ENCODE measurements at regions not wholly inside any gene's neighbourhood (a gene's known extent, or its start where the extent isn't known, plus 50 kb on each side); places are given as distances from the start of the nearest gene placed in this dataset.

- ChIA-PET POLR2A (ENCODE audit: unreplicated experiment) (no interaction called here), CTCF (no interaction called here)
- H3K27ac ChIP-seq (ENCODE audit: low read length) = no peak overlapping the region
- no peaks in the 10 kb centered on the region for H3K9me2 ChIP-seq (replicated peaks; ENCODE audit: low read length)
- H3K27me3 ChIP-seq (ENCODE audit: low read length) = no peaks in the 10 kb centered on the region
- H3K4me3 ChIP-seq (ENCODE audit: low read length) = no peak overlapping the region
- no peak overlapping the region for H2AFZ ChIP-seq (ENCODE audit: low read length)
- DNase-seq (no peak), ATAC-seq (no peak)
- no peaks in the 10 kb centered on the region for H4K20me1 ChIP-seq (ENCODE audit: low read length)
- H3K9me3 ChIP-seq (ENCODE audit: low read length) = no peaks in the 10 kb centered on the region
- H3K4me2 ChIP-seq (ENCODE audit: low read length) = no peak overlapping the region
- no peak overlapping the region for H3K9ac ChIP-seq (ENCODE audit: low read length)
- H3K79me2 ChIP-seq (ENCODE audit: low read length) = no peaks in the 10 kb centered on the region
- no peaks in the 10 kb centered on the region for H3K36me3 ChIP-seq (ENCODE audit: low read depth, low read length)
- BruUV-seq (replicated peaks) = no TSS peak
- TF ChIP-seq, protein P1, sequence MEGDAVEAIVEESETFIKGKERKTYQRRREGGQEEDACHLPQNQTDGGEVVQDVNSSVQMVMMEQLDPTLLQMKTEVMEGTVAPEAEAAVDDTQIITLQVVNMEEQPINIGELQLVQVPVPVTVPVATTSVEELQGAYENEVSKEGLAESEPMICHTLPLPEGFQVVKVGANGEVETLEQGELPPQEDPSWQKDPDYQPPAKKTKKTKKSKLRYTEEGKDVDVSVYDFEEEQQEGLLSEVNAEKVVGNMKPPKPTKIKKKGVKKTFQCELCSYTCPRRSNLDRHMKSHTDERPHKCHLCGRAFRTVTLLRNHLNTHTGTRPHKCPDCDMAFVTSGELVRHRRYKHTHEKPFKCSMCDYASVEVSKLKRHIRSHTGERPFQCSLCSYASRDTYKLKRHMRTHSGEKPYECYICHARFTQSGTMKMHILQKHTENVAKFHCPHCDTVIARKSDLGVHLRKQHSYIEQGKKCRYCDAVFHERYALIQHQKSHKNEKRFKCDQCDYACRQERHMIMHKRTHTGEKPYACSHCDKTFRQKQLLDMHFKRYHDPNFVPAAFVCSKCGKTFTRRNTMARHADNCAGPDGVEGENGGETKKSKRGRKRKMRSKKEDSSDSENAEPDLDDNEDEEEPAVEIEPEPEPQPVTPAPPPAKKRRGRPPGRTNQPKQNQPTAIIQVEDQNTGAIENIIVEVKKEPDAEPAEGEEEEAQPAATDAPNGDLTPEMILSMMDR (conservative IDR thresholded peaks at IDR 0.05; ENCODE audit: low read depth, low read length) = no peak
- TF ChIP-seq EZH2phosphoT487 (IDR thresholded peaks at IDR 0.05; ENCODE audit: borderline replicate concordance, low read length) = no peak
- no peak for TF ChIP-seq EZH2 (IDR thresholded peaks at IDR 0.05; ENCODE audit: low read length, unreplicated experiment)
- no peaks in the 10 kb centered on the region for H3F3A ChIP-seq (ENCODE audit: low read length, unreplicated experiment)
- intact Hi-C loops (cut with micrococcal nuclease) = no loop called here
- H3K4me1 ChIP-seq (ENCODE audit: insufficient read depth, low read length) = no peaks in the 10 kb centered on the region
Measured at GRCh38 chr5:52428977-52429489, 358.7 kb upstream of the ITGA1 start.

- Histone ChIP-seq H3K9ac (ENCODE audit: low read length) (no peak overlapping the region), H3K4me2 (ENCODE audit: low read length) (no peak overlapping the region), H2AFZ (ENCODE audit: low read length) (no peak overlapping the region), H3K9me2 (replicated peaks; ENCODE audit: low read length) (no peaks in the 10 kb centered on the region), H3K4me3 (ENCODE audit: low read length) (no peak overlapping the region), H3K27me3 (ENCODE audit: low read length) (no peaks in the 10 kb centered on the region), H3K4me1 (ENCODE audit: insufficient read depth, low read length) (no peaks in the 10 kb centered on the region), H3F3A (ENCODE audit: low read length, unreplicated experiment) (no peaks in the 10 kb centered on the region), H3K36me3 (ENCODE audit: low read depth, low read length) (no peaks in the 10 kb centered on the region), H3K79me2 (ENCODE audit: low read length) (no peaks in the 10 kb centered on the region), H3K9me3 (ENCODE audit: low read length) (no peaks in the 10 kb centered on the region), H3K27ac (ENCODE audit: low read length) (no peak overlapping the region), H4K20me1 (ENCODE audit: low read length) (no peaks in the 10 kb centered on the region)
- intact Hi-C loops (cut with micrococcal nuclease) = no loop called here
- ChIA-PET POLR2A (ENCODE audit: unreplicated experiment) (no interaction called here), CTCF (no interaction called here)
- TF ChIP-seq, protein P1 (conservative IDR thresholded peaks at IDR 0.05; ENCODE audit: low read depth, low read length) = no peak
- no peak for TF ChIP-seq EZH2phosphoT487 (IDR thresholded peaks at IDR 0.05; ENCODE audit: borderline replicate concordance, low read length)
- no peak for TF ChIP-seq EZH2 (IDR thresholded peaks at IDR 0.05; ENCODE audit: low read length, unreplicated experiment)
- no peak for ATAC-seq
- DNase-seq = no peak
- BruUV-seq (replicated peaks) = no TSS peak
Measured at GRCh38 chr5:52441768-52442167, 345.9 kb upstream of the ITGA1 start.

DNA sequence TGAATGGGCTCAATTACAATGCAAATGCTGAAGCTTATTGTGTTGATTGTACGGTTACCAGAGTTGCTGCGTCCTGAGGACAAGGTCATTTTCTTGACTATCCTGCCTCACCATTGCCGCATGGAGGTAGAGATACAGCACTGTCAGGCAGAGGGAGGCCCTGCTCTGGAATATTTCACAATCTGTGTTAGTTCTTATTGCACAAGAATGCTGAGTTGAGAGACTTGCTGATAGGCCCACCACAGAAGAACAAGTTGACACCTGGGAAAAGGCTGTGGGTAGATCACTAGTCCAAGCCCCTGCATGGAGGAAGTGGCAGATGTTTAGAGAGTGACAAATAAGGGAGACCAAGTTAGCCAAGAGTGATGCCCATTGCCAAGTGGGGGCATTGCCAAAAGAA is 344.5 kb upstream of the ITGA1 start:
- ChIA-PET CTCF (no interaction called here), POLR2A (ENCODE audit: unreplicated experiment) (no interaction called here)
- Histone ChIP-seq H3K4me2 (ENCODE audit: low read length) (no peak overlapping the region), H3K79me2 (ENCODE audit: low read length) (no peaks in the 10 kb centered on the region), H3K4me3 (ENCODE audit: low read length) (no peak overlapping the region), H3K27me3 (ENCODE audit: low read length) (no peaks in the 10 kb centered on the region), H3K9me3 (ENCODE audit: low read length) (no peaks in the 10 kb centered on the region), H3F3A (ENCODE audit: low read length, unreplicated experiment) (no peaks in the 10 kb centered on the region), H3K36me3 (ENCODE audit: low read depth, low read length) (no peaks in the 10 kb centered on the region), H3K9me2 (replicated peaks; ENCODE audit: low read length) (no peaks in the 10 kb centered on the region), H4K20me1 (ENCODE audit: low read length) (no peaks in the 10 kb centered on the region), H3K9ac (ENCODE audit: low read length) (no peak overlapping the region), H2AFZ (ENCODE audit: low read length) (no peak overlapping the region), H3K4me1 (ENCODE audit: insufficient read depth, low read length) (no peaks in the 10 kb centered on the region), H3K27ac (ENCODE audit: low read length) (no peak overlapping the region)
- ATAC-seq (no peak), DNase-seq (no peak)
- intact Hi-C loops (cut with micrococcal nuclease) = no loop called here
- TF ChIP-seq EZH2phosphoT487 (IDR thresholded peaks at IDR 0.05; ENCODE audit: borderline replicate concordance, low read length) = no peak
- BruUV-seq (replicated peaks) = no TSS peak

All from PC-3 (cell line).